Neutrophil (primary cell): ENCODE measurements at regions not wholly inside any gene's neighbourhood (a gene's known extent, or its start where the extent isn't known, plus 50 kb on each side); places are given as distances from the start of the nearest gene placed in this dataset.
"Not testable (repeated sequence)": the region's sequence is repeated elsewhere in the genome, so short reads cannot be mapped to it uniquely, and the experiment has no call there.

Experiments
- H3K27ac ChIP-seq: fragments of 200-600 bp; sonication (generic); 2 replicates; pipeline ENCODE4 v1.5.1; 2016; ENCODE audit warnings: mild to moderate bottlenecking, moderate library complexity
- H3K27me3 ChIP-seq: fragments of 200-600 bp; sonication (generic); 2 replicates; pipeline ENCODE4 v1.6.0; 2016; ENCODE audit warnings: mild to moderate bottlenecking
- H3K36me3 ChIP-seq: fragments of 200-600 bp; sonication (generic); 2 replicates; pipeline ENCODE4 v1.5.1; 2017
- H3K4me1 ChIP-seq, 2 experiments: fragments of 200-600 bp in 1 of 2; sonication (generic) in 1 of 2; 1 replicate in 1 of 2; 2 replicates in 1 of 2; pipeline versions ENCODE4 v1.5.1 to v1.6.1; 2013 to 2016; ENCODE audit warnings: low read depth in 1 of 2, low read length in 1 of 2, mild to moderate bottlenecking in 1 of 2, moderate library complexity in 1 of 2; ENCODE audit not compliant: control insufficient read depth in 1 of 2, insufficient read depth in 1 of 2
- H3K4me3 ChIP-seq, 2 experiments: fragments of 200-600 bp in 1 of 2; sonication (generic) in 1 of 2; 1 replicate in 1 of 2; 2 replicates in 1 of 2; pipeline ENCODE4 v1.5.1; 2013 to 2016; ENCODE audit warnings: low read depth in 1 of 2, low read length in 1 of 2, mild to moderate bottlenecking in 1 of 2, moderate library complexity in 1 of 2
- H3K9me3 ChIP-seq: fragments of 200-600 bp; sonication (generic); 2 replicates; pipeline ENCODE4 v1.5.1; 2016
- CTCF ChIP-seq: fragments of 200-600 bp; sonication (generic); IDR thresholded peaks from 2 replicates; pipeline ENCODE4 v1.5.1; 2016; ENCODE audit warnings: antibody characterized with exemption

GRCh38 chr2:88967844-88968243 lies 276.4 kb downstream of the RPIA start:
- H3K4me3 ChIP-seq: no peak overlapping the region
- TF ChIP-seq CTCF: no peak
- H3K4me1 ChIP-seq: no peaks in the 10 kb centered on the region
- H3K27me3 ChIP-seq: no peaks in the 10 kb centered on the region
- H3K27ac ChIP-seq: no peak overlapping the region
- no peaks in the 10 kb centered on the region for H3K9me3 ChIP-seq
- H3K36me3 ChIP-seq: no peaks in the 10 kb centered on the region

GRCh38 chr2:88978011-88978410 lies 286.5 kb downstream of the RPIA start:
- not testable (repeated sequence) for H3K4me1 ChIP-seq, H3K27me3 ChIP-seq, H3K9me3 ChIP-seq, H3K27ac ChIP-seq, H3K4me3 ChIP-seq, H3K36me3 ChIP-seq

- not testable (repeated sequence) for H3K4me1 ChIP-seq, H3K27ac ChIP-seq, H3K36me3 ChIP-seq, H3K4me3 ChIP-seq, H3K27me3 ChIP-seq, H3K9me3 ChIP-seq
These were observed 287.0 kb downstream of the RPIA start for GRCh38 chr2:88978446-88978845.

- not testable (repeated sequence) for H3K9me3 ChIP-seq, H3K27ac ChIP-seq, H3K4me3 ChIP-seq, H3K27me3 ChIP-seq, H3K4me1 ChIP-seq, H3K36me3 ChIP-seq
These were observed 292.6 kb downstream of the RPIA start for GRCh38 chr2:88984079-88984478.

- not testable (repeated sequence) for H3K4me1 ChIP-seq, H3K36me3 ChIP-seq, H3K27ac ChIP-seq, H3K27me3 ChIP-seq, H3K4me3 ChIP-seq, H3K9me3 ChIP-seq
These were observed 295.4 kb downstream of the RPIA start for GRCh38 chr2:88986721-88987330.

GRCh38 chr2:88988617-88989016 lies 297.1 kb downstream of the RPIA start:
- not testable (repeated sequence) for H3K4me3 ChIP-seq, H3K36me3 ChIP-seq, H3K27me3 ChIP-seq, H3K9me3 ChIP-seq, H3K27ac ChIP-seq, H3K4me1 ChIP-seq

- not testable (repeated sequence) for H3K9me3 ChIP-seq, H3K36me3 ChIP-seq, H3K4me3 ChIP-seq, H3K4me1 ChIP-seq, H3K27ac ChIP-seq, H3K27me3 ChIP-seq
These were observed 301.3 kb downstream of the RPIA start for GRCh38 chr2:88992819-88993218.

GRCh38 chr2:88994856-88995255 lies 303.4 kb downstream of the RPIA start:
- not testable (repeated sequence) for H3K9me3 ChIP-seq, H3K4me3 ChIP-seq, H3K4me1 ChIP-seq, H3K36me3 ChIP-seq, H3K27ac ChIP-seq, H3K27me3 ChIP-seq

- H3K36me3 ChIP-seq, H3K9me3 ChIP-seq, H3K4me1 ChIP-seq, H3K27ac ChIP-seq, H3K4me3 ChIP-seq, H3K27me3 ChIP-seq: not testable (repeated sequence)
These were observed 305.1 kb downstream of the RPIA start for GRCh38 chr2:88996588-88996987.

- Histone ChIP-seq H3K4me3 (no peak overlapping the region), H3K27me3 (no peaks in the 10 kb centered on the region), H3K9me3 (no peaks in the 10 kb centered on the region), H3K36me3 (no peaks in the 10 kb centered on the region), H3K4me1 (no peaks in the 10 kb centered on the region), H3K27ac (no peak overlapping the region)
- TF ChIP-seq CTCF: no peak
These were observed 307.9 kb downstream of the RPIA start for GRCh38 chr2:88999365-88999764.
